GM23248 (cell line): ENCODE measurements at regions not wholly inside any gene's neighbourhood (a gene's known extent, or its start where the extent isn't known, plus 50 kb on each side); places are given as distances from the start of the nearest gene placed in this dataset.

Experiments used
- DNase-seq: peaks from one replicate; pipeline ENCODE4 v3.0.0-alpha.2; 2015
- H2AFZ ChIP-seq: fragments of 200-600 bp; sonication (generic); 2 replicates; pipeline ENCODE4 v1.6.1; 2016; ENCODE audit warnings: antibody characterized with exemption
- H3F3A ChIP-seq: fragments of 200-600 bp; sonication (generic); 2 replicates; pipeline ENCODE4 v1.6.1; 2016; ENCODE audit warnings: mild to moderate bottlenecking, antibody characterized with exemption, mixed run types; ENCODE audit not compliant: insufficient read depth
- H3K27ac ChIP-seq: fragments of 200-600 bp; sonication (generic); 2 replicates; pipeline ENCODE4 v1.5.1; 2016; ENCODE audit warnings: mild to moderate bottlenecking
- H3K27me3 ChIP-seq: fragments of 200-600 bp; sonication (generic); replicated peaks from 2 replicates; pipeline ENCODE4 v1.6.1; 2016; ENCODE audit warnings: mild to moderate bottlenecking; ENCODE audit not compliant: insufficient read depth
- H3K36me3 ChIP-seq: fragments of 200-600 bp; sonication (generic); 2 replicates; pipeline ENCODE4 v1.6.1; 2016; ENCODE audit warnings: low read depth, mild to moderate bottlenecking
- H3K4me1 ChIP-seq: fragments of 200-600 bp; sonication (generic); 2 replicates; pipeline ENCODE4 v1.6.1; 2016; ENCODE audit warnings: mild to moderate bottlenecking; ENCODE audit not compliant: insufficient read depth
- H3K4me2 ChIP-seq: fragments of 200-600 bp; sonication (generic); one replicate; pipeline ENCODE4 v1.6.1; 2016; ENCODE audit warnings: mild to moderate bottlenecking; ENCODE audit not compliant: unreplicated experiment
- H3K4me3 ChIP-seq: fragments of 200-600 bp; sonication (generic); 2 replicates; pipeline ENCODE4 v1.5.1; 2016; ENCODE audit warnings: mild to moderate bottlenecking
- H3K79me2 ChIP-seq: fragments of 200-600 bp; sonication (generic); 2 replicates; pipeline ENCODE4 v1.6.1; 2016; ENCODE audit warnings: mild to moderate bottlenecking; ENCODE audit not compliant: insufficient read depth
- H3K9ac ChIP-seq: fragments of 200-600 bp; sonication (generic); 2 replicates; pipeline ENCODE4 v1.6.1; 2016; ENCODE audit warnings: mild to moderate bottlenecking
- H3K9me2 ChIP-seq: fragments of 200-600 bp; sonication (generic); 2 replicates; pipeline ENCODE4 v1.6.1; 2016; ENCODE audit warnings: mixed run types, mild to moderate bottlenecking, moderate library complexity; ENCODE audit not compliant: insufficient read depth
- H3K9me3 ChIP-seq: fragments of 200-600 bp; sonication (generic); one replicate; pipeline ENCODE4 v1.6.1; 2017; ENCODE audit warnings: low read depth
- H4K20me1 ChIP-seq: fragments of 200-600 bp; sonication (generic); 2 replicates; pipeline ENCODE4 v1.6.0; 2016; ENCODE audit not compliant: insufficient read depth
- EZH2 ChIP-seq: fragments of 200-600 bp; sonication (generic); IDR thresholded peaks from 2 replicates; pipeline ENCODE4 v1.6.1; 2018; ENCODE audit warnings: antibody characterized with exemption, mild to moderate bottlenecking; ENCODE audit not compliant: insufficient read depth, poor library complexity, severe bottlenecking
- EZH2phosphoT487 ChIP-seq: fragments of 200-600 bp; sonication (generic); IDR thresholded peaks from 2 replicates; pipeline ENCODE4 v1.6.1; 2018; ENCODE audit warnings: antibody characterized with exemption, moderate library complexity, mild to moderate bottlenecking, low read depth; ENCODE audit not compliant: insufficient read depth
- WGBS, 2 experiments: methylation state at CpG; one replicate each; pipeline ENCODE4 v1.1.6; 2015 to 2017; ENCODE audit warnings: low lambda C conversion rate in 2 of 2, low coverage in 1 of 2; ENCODE audit errors: missing lambda C conversion rate in 2 of 2; 5-methylcytosine and 5-hydroxymethylcytosine counted together
- in situ Hi-C: fragments of 300-500 bp; cut with MboI; formaldehyde crosslinking; loops from 2 replicates; pipeline ENCODE4 v1.15.0; 2020

- TF ChIP-seq EZH2phosphoT487 (no peak), EZH2 (no peak)
- H3K9ac ChIP-seq = no peak overlapping the region
- no peaks in the 10 kb centered on the region for H3K36me3 ChIP-seq
- H3K4me2 ChIP-seq = no peak overlapping the region
- no peak overlapping the region for H2AFZ ChIP-seq
- no peak for DNase-seq
- 33 to 40% methylated on average over 12 to 13 of the region's 13 CpGs for WGBS, 2 experiments
- H3F3A ChIP-seq = no peaks in the 10 kb centered on the region
- H3K27me3 ChIP-seq = no peaks in the 10 kb centered on the region
- H3K4me1 ChIP-seq = no peaks in the 10 kb centered on the region
- H4K20me1 ChIP-seq = no peaks in the 10 kb centered on the region
- H3K27ac ChIP-seq = no peak overlapping the region
- H3K79me2 ChIP-seq = no peaks in the 10 kb centered on the region
- no peaks in the 10 kb centered on the region for H3K9me2 ChIP-seq
- in situ Hi-C loops = no loop called here
- H3K4me3 ChIP-seq = no peak overlapping the region
- no peaks in the 10 kb centered on the region for H3K9me3 ChIP-seq
Measured at GRCh38 chr10:128300290-128300824, 174.1 kb upstream of the MKI67 start.

DNA sequence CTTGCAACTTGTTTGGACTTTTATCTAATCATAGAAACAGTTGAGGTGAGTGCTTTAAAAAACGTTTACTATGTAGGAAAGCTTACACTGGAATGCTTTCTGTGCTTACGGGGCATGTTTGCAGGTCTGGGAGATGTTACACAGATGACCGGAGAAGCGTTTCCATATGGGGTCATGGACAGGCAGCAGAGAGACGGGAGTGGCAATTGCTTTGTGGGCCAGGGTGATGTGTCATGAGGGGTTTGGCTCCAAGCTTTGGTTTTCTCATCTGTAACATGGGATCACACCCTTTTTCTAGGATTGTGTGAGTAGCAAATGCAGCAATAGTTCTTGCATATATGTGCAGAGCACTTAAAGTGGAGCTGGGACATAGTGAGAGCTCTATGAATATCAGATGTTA is 174.8 kb upstream of the MKI67 start:
- Histone ChIP-seq H3F3A (no peaks in the 10 kb centered on the region), H3K4me3 (no peak overlapping the region), H3K4me2 (no peak overlapping the region), H3K9ac (no peak overlapping the region), H3K27me3 (no peaks in the 10 kb centered on the region), H3K79me2 (no peaks in the 10 kb centered on the region), H2AFZ (no peak overlapping the region), H4K20me1 (no peaks in the 10 kb centered on the region), H3K9me3 (no peaks in the 10 kb centered on the region), H3K4me1 (no peaks in the 10 kb centered on the region), H3K36me3 (no peaks in the 10 kb centered on the region), H3K9me2 (no peaks in the 10 kb centered on the region), H3K27ac (no peak overlapping the region)
- in situ Hi-C loops = no loop called here
- 2 to 5% methylated on average over 5 of the region's 5 CpGs for WGBS, 2 experiments
- no peak for TF ChIP-seq EZH2phosphoT487
- TF ChIP-seq EZH2 = no peak
- no peak for DNase-seq

GRCh38 chr10:128302808-128303207 is 176.6 kb upstream of the MKI67 start:
- H3K27me3 ChIP-seq = no peaks in the 10 kb centered on the region
- no peak overlapping the region for H3K4me2 ChIP-seq
- H3K36me3 ChIP-seq = no peaks in the 10 kb centered on the region
- WGBS, 2 experiments = 22 to 28% methylated on average over 3 of the region's 3 CpGs
- in situ Hi-C loops = no loop called here
- H4K20me1 ChIP-seq = no peaks in the 10 kb centered on the region
- no peaks in the 10 kb centered on the region for H3K4me1 ChIP-seq
- DNase-seq = no peak
- H3K9ac ChIP-seq = no peak overlapping the region
- H3K4me3 ChIP-seq = no peak overlapping the region
- no peak overlapping the region for H3K27ac ChIP-seq
- no peaks in the 10 kb centered on the region for H3K9me3 ChIP-seq
- no peaks in the 10 kb centered on the region for H3K79me2 ChIP-seq
- no peaks in the 10 kb centered on the region for H3K9me2 ChIP-seq
- TF ChIP-seq EZH2phosphoT487 = no peak
- no peak for TF ChIP-seq EZH2
- H3F3A ChIP-seq = no peaks in the 10 kb centered on the region
- no peak overlapping the region for H2AFZ ChIP-seq

DNA sequence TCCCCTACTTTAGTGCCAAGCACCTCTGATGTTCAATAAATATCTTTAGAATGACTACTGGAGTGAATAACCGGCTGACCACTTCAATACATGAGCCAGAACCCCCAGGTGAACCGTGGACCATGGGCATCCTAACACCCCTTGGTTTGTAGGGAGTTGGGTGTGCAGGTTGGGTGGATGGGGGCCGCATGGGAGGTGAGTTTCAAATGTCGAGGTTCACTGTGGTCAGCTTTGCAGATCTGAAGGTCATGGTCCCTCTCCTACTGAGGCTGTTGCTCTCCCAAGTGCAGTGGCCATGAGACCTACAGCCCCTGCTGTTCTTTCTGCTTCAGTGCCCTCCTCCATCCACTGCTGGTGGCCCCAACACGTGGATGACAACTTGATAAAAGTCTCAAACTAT is 178.0 kb upstream of the MKI67 start:
- H3F3A ChIP-seq = no peaks in the 10 kb centered on the region
- no peaks in the 10 kb centered on the region for H3K9me2 ChIP-seq
- no peak for TF ChIP-seq EZH2
- no peak for TF ChIP-seq EZH2phosphoT487
- H3K27me3 ChIP-seq = no peaks in the 10 kb centered on the region
- H3K79me2 ChIP-seq = no peaks in the 10 kb centered on the region
- no peaks in the 10 kb centered on the region for H3K4me1 ChIP-seq
- DNase-seq = no peak
- no peaks in the 10 kb centered on the region for H3K9me3 ChIP-seq
- H3K4me3 ChIP-seq = no peak overlapping the region
- in situ Hi-C loops = no loop called here
- no peak overlapping the region for H3K27ac ChIP-seq
- WGBS, 2 experiments = 14 to 18% methylated on average over 4 to 5 of the region's 5 CpGs
- H3K9ac ChIP-seq = no peak overlapping the region
- no peaks in the 10 kb centered on the region for H4K20me1 ChIP-seq
- no peak overlapping the region for H2AFZ ChIP-seq
- H3K4me2 ChIP-seq = no peak overlapping the region
- no peaks in the 10 kb centered on the region for H3K36me3 ChIP-seq
